Glomerular endothelial cell (primary cell): ENCODE measurements at regions not wholly inside any gene's neighbourhood (a gene's known extent, or its start where the extent isn't known, plus 50 kb on each side); places are given as distances from the start of the nearest gene placed in this dataset.
"Not testable (repeated sequence)": the region's sequence is repeated elsewhere in the genome, so short reads cannot be mapped to it uniquely, and the experiment has no call there.

Experiments
- DNase-seq: peaks from one replicate; pipeline ENCODE4 v3.0.0-alpha.2; 2011; ENCODE audit warnings: low read depth, low spot score; ENCODE audit errors: extremely low read depth

GRCh38 chr7:121504482-121504881 lies 108.4 kb upstream of the FAM3C start:
- DNase-seq: peak; percentile 77

GRCh38 chr7:121503730-121504129 lies 107.6 kb upstream of the FAM3C start:
- DNase-seq: no peak

GRCh38 chr7:121503039-121503438 lies 106.9 kb upstream of the FAM3C start:
- no peak for DNase-seq

GRCh38 chr7:121501566-121501965 lies 105.5 kb upstream of the FAM3C start:
- DNase-seq: no peak

- DNase-seq: no peak
Observed at GRCh38 chr7:121500360-121501058, 104.4 kb upstream of the FAM3C start.

GRCh38 chr7:121499624-121500023 lies 103.5 kb upstream of the FAM3C start:
- DNase-seq: no peak

- no peak for DNase-seq
Observed at GRCh38 chr7:121498816-121499215, 102.7 kb upstream of the FAM3C start.

GRCh38 chr7:121497545-121497944 lies 101.4 kb upstream of the FAM3C start:
- not testable (repeated sequence) for DNase-seq

GRCh38 chr7:121494516-121494915 lies 98.4 kb upstream of the FAM3C start:
- no peak for DNase-seq

GRCh38 chr7:121493553-121493952 lies 97.4 kb upstream of the FAM3C start:
- no peak for DNase-seq

- no peak for DNase-seq
Observed at GRCh38 chr7:121490309-121490708, 94.2 kb upstream of the FAM3C start.

- DNase-seq: no peak
Observed at GRCh38 chr7:121489440-121489839, 93.3 kb upstream of the FAM3C start.

GRCh38 chr7:121488111-121488650 lies 92.1 kb upstream of the FAM3C start:
- no peak for DNase-seq

- no peak for DNase-seq
Observed at GRCh38 chr7:121486590-121486989, 90.5 kb upstream of the FAM3C start.

GRCh38 chr7:121485467-121486243 lies 89.5 kb upstream of the FAM3C start:
- no peak for DNase-seq

GRCh38 chr7:121484089-121484763 lies 88.1 kb upstream of the FAM3C start:
- DNase-seq: no peak

- no peak for DNase-seq
Observed at GRCh38 chr7:121480566-121481335, 84.6 kb upstream of the FAM3C start.

GRCh38 chr7:121480058-121480457 lies 84.0 kb upstream of the FAM3C start:
- no peak for DNase-seq

GRCh38 chr7:121479466-121479865 lies 83.4 kb upstream of the FAM3C start:
- no peak for DNase-seq

GRCh38 chr7:121475806-121476205 lies 79.7 kb upstream of the FAM3C start:
- DNase-seq: no peak

- DNase-seq: no peak
Observed at GRCh38 chr7:121474301-121474673, 78.2 kb upstream of the FAM3C start.
